ENCODE measurements at regions not wholly inside any gene's neighbourhood (a gene's known extent, or its start where the extent isn't known, plus 50 kb on each side); places are given as distances from the start of the nearest gene placed in this dataset.

DNA sequence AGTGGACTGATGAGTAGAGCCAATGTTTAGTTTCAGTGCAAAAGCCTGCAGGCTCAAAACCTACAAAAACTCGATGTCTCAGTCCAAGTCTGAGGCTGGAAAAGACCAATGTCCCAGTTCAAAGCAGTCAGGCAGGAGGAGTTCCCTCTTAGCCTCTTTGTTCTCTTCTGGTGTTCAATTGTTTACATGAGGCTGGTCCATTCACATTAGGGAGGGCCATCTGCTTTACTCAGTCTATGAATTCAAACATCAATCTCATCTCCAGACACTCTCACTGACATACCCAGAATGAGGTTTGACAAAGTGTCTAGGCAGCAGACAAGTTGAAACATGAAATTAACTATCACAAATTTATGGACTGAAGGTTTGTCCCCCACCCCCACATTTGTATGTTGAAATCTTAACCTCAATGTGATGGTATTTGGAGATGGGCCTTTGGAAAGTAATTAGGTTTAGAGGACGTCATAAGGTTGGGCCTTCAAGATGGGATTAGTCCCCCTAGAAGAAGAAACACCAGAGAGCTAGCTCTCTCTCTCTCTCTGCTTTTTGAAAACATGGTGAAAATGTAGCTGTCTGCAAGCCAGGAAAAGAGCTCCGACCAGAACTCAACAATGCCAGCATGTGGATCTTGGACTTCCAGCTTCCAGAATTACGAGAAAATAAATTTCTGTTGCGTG, 438.5 kb upstream of the RGMA start (continued):
- TF ChIP-seq, protein P1, sequence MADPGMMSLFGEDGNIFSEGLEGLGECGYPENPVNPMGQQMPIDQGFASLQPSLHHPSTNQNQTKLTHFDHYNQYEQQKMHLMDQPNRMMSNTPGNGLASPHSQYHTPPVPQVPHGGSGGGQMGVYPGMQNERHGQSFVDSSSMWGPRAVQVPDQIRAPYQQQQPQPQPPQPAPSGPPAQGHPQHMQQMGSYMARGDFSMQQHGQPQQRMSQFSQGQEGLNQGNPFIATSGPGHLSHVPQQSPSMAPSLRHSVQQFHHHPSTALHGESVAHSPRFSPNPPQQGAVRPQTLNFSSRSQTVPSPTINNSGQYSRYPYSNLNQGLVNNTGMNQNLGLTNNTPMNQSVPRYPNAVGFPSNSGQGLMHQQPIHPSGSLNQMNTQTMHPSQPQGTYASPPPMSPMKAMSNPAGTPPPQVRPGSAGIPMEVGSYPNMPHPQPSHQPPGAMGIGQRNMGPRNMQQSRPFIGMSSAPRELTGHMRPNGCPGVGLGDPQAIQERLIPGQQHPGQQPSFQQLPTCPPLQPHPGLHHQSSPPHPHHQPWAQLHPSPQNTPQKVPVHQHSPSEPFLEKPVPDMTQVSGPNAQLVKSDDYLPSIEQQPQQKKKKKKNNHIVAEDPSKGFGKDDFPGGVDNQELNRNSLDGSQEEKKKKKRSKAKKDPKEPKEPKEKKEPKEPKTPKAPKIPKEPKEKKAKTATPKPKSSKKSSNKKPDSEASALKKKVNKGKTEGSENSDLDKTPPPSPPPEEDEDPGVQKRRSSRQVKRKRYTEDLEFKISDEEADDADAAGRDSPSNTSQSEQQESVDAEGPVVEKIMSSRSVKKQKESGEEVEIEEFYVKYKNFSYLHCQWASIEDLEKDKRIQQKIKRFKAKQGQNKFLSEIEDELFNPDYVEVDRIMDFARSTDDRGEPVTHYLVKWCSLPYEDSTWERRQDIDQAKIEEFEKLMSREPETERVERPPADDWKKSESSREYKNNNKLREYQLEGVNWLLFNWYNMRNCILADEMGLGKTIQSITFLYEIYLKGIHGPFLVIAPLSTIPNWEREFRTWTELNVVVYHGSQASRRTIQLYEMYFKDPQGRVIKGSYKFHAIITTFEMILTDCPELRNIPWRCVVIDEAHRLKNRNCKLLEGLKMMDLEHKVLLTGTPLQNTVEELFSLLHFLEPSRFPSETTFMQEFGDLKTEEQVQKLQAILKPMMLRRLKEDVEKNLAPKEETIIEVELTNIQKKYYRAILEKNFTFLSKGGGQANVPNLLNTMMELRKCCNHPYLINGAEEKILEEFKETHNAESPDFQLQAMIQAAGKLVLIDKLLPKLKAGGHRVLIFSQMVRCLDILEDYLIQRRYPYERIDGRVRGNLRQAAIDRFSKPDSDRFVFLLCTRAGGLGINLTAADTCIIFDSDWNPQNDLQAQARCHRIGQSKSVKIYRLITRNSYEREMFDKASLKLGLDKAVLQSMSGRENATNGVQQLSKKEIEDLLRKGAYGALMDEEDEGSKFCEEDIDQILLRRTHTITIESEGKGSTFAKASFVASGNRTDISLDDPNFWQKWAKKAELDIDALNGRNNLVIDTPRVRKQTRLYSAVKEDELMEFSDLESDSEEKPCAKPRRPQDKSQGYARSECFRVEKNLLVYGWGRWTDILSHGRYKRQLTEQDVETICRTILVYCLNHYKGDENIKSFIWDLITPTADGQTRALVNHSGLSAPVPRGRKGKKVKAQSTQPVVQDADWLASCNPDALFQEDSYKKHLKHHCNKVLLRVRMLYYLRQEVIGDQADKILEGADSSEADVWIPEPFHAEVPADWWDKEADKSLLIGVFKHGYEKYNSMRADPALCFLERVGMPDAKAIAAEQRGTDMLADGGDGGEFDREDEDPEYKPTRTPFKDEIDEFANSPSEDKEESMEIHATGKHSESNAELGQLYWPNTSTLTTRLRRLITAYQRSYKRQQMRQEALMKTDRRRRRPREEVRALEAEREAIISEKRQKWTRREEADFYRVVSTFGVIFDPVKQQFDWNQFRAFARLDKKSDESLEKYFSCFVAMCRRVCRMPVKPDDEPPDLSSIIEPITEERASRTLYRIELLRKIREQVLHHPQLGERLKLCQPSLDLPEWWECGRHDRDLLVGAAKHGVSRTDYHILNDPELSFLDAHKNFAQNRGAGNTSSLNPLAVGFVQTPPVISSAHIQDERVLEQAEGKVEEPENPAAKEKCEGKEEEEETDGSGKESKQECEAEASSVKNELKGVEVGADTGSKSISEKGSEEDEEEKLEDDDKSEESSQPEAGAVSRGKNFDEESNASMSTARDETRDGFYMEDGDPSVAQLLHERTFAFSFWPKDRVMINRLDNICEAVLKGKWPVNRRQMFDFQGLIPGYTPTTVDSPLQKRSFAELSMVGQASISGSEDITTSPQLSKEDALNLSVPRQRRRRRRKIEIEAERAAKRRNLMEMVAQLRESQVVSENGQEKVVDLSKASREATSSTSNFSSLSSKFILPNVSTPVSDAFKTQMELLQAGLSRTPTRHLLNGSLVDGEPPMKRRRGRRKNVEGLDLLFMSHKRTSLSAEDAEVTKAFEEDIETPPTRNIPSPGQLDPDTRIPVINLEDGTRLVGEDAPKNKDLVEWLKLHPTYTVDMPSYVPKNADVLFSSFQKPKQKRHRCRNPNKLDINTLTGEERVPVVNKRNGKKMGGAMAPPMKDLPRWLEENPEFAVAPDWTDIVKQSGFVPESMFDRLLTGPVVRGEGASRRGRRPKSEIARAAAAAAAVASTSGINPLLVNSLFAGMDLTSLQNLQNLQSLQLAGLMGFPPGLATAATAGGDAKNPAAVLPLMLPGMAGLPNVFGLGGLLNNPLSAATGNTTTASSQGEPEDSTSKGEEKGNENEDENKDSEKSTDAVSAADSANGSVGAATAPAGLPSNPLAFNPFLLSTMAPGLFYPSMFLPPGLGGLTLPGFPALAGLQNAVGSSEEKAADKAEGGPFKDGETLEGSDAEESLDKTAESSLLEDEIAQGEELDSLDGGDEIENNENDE (IDR thresholded peaks at IDR 0.05; ENCODE audit: insufficient replicate concordance, low read length): no peak
- TF ChIP-seq SP4 (IDR thresholded peaks at IDR 0.05; ENCODE audit: low read length) (no peak), RNF2 (IDR thresholded peaks at IDR 0.05; ENCODE audit: borderline replicate concordance, low read depth, low read length, missing control alignments, poor library complexity, severe bottlenecking) (no peak), CBX8 (IDR thresholded peaks at IDR 0.05; ENCODE audit: borderline replicate concordance, low read depth, low read length) (no peak), HDAC6 (IDR thresholded peaks at IDR 0.05; ENCODE audit: low read depth, low read length) (no peak), BACH1 (IDR thresholded peaks at IDR 0.05; ENCODE audit: low read length) (no peak)

Measured in H1 (cell line).